ENCODE measurements at regions not wholly inside any gene's neighbourhood (a gene's known extent, or its start where the extent isn't known, plus 50 kb on each side); places are given as distances from the start of the nearest gene placed in this dataset.

DNA sequence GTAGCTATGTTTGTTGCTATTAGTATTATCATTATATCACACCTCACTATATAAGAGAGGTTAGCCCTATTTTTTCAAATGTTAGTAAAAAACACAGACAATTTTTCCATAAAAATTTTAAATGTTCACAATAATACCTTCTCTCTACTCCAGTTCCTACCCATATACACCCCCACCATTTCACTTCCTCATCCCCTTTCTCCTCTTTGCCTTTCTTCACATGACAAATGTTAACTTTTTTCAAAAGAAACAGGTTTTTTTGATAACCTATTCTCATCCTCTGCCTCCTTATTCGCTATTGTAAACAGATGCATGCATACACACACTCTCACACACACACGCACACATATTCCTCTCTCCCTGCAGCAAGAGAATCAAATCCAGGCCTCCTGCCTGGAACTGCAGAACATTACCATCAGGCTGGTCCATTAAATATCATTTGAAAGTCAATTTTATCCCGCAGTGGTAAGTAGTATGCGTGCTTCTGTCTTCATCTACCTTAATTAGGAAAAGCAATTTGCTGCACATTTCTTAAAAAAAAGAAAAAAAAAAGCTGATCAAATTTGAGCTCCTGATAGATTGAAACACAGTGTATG, 55.5 kb downstream of the MID1IP1 start:
- TF ChIP-seq EZH2 (IDR thresholded peaks at IDR 0.05; ENCODE audit: insufficient read depth, poor library complexity, severe bottlenecking) (no peak), EZH2phosphoT487 (IDR thresholded peaks at IDR 0.05; ENCODE audit: insufficient read depth, low read depth) (no peak)
